Common myeloid progenitor, CD34-positive (primary cell): ENCODE measurements at regions not wholly inside any gene's neighbourhood (a gene's known extent, or its start where the extent isn't known, plus 50 kb on each side); places are given as distances from the start of the nearest gene placed in this dataset.

ENCODE experiments used
- CTCF ChIA-PET: fragments of 350-600 bp; sonication (Branson Sonifier 250); formaldehyde crosslinking; loops from one replicate; lab custom pipeline; 2021; ENCODE audit warnings: antibody characterized with exemption; lab: Charles Lee
- POLR2A ChIA-PET: fragments of 350-600 bp; sonication (Branson Sonifier 250); formaldehyde crosslinking; loops from one replicate; lab custom pipeline; 2021; ENCODE audit warnings: antibody characterized with exemption; lab: Charles Lee
- DNase-seq, 3 donors: peaks; one replicate each; pipeline versions ENCODE4 v3.0.0 to v3.0.0-alpha.2; 2013
- H3K27ac ChIP-seq, 2 experiments: 1 replicate in 1 of 2; 2 replicates in 1 of 2; pipeline ENCODE4 v1.7.0; 2013; ENCODE audit warnings: inconsistent platforms in 2 of 2, low read length in 2 of 2, mild to moderate bottlenecking in 2 of 2, low read depth in 1 of 2, moderate library complexity in 1 of 2; ENCODE audit not compliant: severe bottlenecking in 2 of 2, insufficient read depth in 1 of 2, poor library complexity in 1 of 2
- H3K27me3 ChIP-seq, 5 experiments: replicated peaks in 2 of 5; 1 replicate in 3 of 5; 2 replicates in 2 of 5; pipeline versions ENCODE4 v1.6.1 to v1.7.0; 2013; ENCODE audit warnings: low read length in 4 of 5, mild to moderate bottlenecking in 2 of 5, moderate library complexity in 2 of 5, inconsistent platforms in 1 of 5; ENCODE audit not compliant: insufficient read depth in 5 of 5, control insufficient read depth in 4 of 5
- H3K36me3 ChIP-seq, 4 experiments: 1 replicate in 2 of 4; 2 replicates in 2 of 4; pipeline versions ENCODE4 v1.6.1 to v1.7.0; 2013; ENCODE audit warnings: low read length in 3 of 4, control low read depth in 1 of 4, mild to moderate bottlenecking in 1 of 4; ENCODE audit not compliant: control insufficient read depth in 4 of 4, insufficient read depth in 4 of 4
- H3K4me1 ChIP-seq, 4 experiments: 1 replicate in 3 of 4; 2 replicates in 1 of 4; pipeline versions ENCODE4 v1.6.1 to v1.7.1; 2013; ENCODE audit warnings: low read length in 3 of 4, mild to moderate bottlenecking in 3 of 4, control low read depth in 1 of 4, inconsistent platforms in 1 of 4, moderate library complexity in 1 of 4; ENCODE audit not compliant: control insufficient read depth in 4 of 4, insufficient read depth in 4 of 4; ENCODE audit errors: control extremely low read depth in 1 of 4
- H3K4me3 ChIP-seq, 7 experiments: 1 replicate in 4 of 7; 2 replicates in 3 of 7; pipeline versions ENCODE4 v1.5.1 to v1.7.0; 2013; ENCODE audit warnings: mild to moderate bottlenecking in 7 of 7, low read length in 6 of 7, moderate library complexity in 6 of 7, inconsistent platforms in 2 of 7, low read depth in 2 of 7, control low read depth in 1 of 7; ENCODE audit not compliant: insufficient read depth in 4 of 7, control insufficient read depth in 1 of 7; ENCODE audit errors: extremely low read depth in 1 of 7
- H3K9me3 ChIP-seq, 5 experiments: 1 replicate in 4 of 5; 2 replicates in 1 of 5; pipeline versions ENCODE4 v1.6.1 to v1.7.1; 2013; ENCODE audit warnings: low read length in 4 of 5, mild to moderate bottlenecking in 2 of 5, inconsistent platforms in 1 of 5, low read depth in 1 of 5, moderate library complexity in 1 of 5; ENCODE audit not compliant: control insufficient read depth in 4 of 5, insufficient read depth in 2 of 5; ENCODE audit errors: control extremely low read depth in 1 of 5
- WGBS: methylation state at CpG from one replicate; pipeline ENCODE4 v1.1.5; 2013; ENCODE audit not compliant: insufficient coverage; 5-methylcytosine and 5-hydroxymethylcytosine counted together

GRCh38 chr2:38192976-38193375, 117.0 kb upstream of the CYP1B1 start:
- peaks cover 8 to 92% (median 34%) of the 10 kb centered on the region in 5 experiments for H3K27me3 ChIP-seq
- H3K4me1 ChIP-seq = peaks cover 0 to 11% (median 3%) of the 10 kb centered on the region in 4 experiments
- WGBS = 0% methylated on average over 1 of the region's 3 CpGs
- CTCF ChIA-PET = interaction anchor here (1.8 kb wide), 1 partner anchor 77 kb away, joined by 4 read pairs; no protein-coding TSS in a partner anchor
- H3K27ac ChIP-seq = no peak overlapping the region
- DNase-seq = peak; percentile 13 to 55 (median 49)
- no peaks in the 10 kb centered on the region for H3K36me3 ChIP-seq
- POLR2A ChIA-PET = no interaction called here
- H3K4me3 ChIP-seq = no peak overlapping the region
- peaks cover 0 to 2% (median 0%) of the 10 kb centered on the region in 5 experiments for H3K9me3 ChIP-seq

DNA sequence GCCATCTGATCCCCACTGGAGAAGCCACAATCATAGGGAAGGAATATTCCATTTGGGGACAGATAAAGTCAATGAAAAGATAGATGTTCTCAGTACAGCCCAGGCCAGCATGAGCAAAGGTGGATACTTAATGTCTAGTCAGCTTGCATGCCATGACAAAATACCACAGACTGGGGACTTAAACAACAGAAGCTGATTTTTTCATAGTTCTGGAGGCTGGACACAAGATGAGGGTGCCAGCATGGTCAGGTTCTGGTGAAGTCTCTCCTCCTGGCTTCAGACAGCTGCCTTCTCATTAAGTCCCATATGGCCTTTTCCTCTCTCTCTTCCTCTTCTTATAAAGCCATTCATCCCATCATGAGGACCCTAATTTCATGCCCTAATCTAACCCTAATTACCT, 116.1 kb upstream of the CYP1B1 start:
- Histone ChIP-seq H3K27me3 (peaks cover 9 to 88% (median 30%) of the 10 kb centered on the region in 5 experiments), H3K4me1 (peaks cover 0 to 11% (median 3%) of the 10 kb centered on the region in 4 experiments), H3K9me3 (peaks cover 0 to 2% (median 0%) of the 10 kb centered on the region in 5 experiments), H3K27ac (no peak overlapping the region), H3K36me3 (no peaks in the 10 kb centered on the region), H3K4me3 (no peak overlapping the region)
- CTCF ChIA-PET = interaction anchor here (1.8 kb wide), 1 partner anchor 76 kb away, joined by 4 read pairs; no protein-coding TSS in a partner anchor
- DNase-seq = no peak
- POLR2A ChIA-PET = no interaction called here

DNA sequence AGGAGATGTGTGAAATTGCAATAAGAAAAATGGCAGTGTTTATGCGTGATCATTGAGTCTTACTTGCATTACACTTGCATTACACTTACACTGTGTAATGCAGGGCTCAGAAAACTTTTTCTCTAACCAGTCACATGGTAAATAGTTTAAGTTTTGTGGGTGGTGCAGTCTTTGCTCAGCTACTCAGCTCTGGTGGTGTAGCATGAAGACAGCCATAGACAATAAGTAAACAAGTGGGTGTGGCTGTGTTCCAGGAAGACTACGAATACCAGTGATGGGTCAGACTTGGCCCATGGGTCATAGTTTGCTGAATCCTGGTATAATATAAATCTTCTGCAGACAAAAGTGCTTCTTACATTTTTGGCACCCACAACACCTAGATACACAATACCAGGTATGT, 115.6 kb upstream of the CYP1B1 start:
- no peak for DNase-seq
- Histone ChIP-seq H3K9me3 (peaks cover 0 to 2% (median 0%) of the 10 kb centered on the region in 5 experiments), H3K27ac (no peak overlapping the region), H3K4me3 (no peak overlapping the region), H3K27me3 (peaks cover 9 to 83% (median 28%) of the 10 kb centered on the region in 5 experiments), H3K36me3 (no peaks in the 10 kb centered on the region), H3K4me1 (peaks cover 0 to 11% (median 3%) of the 10 kb centered on the region in 4 experiments)
- 90% methylated on average over 1 of the region's 2 CpGs for WGBS
- ChIA-PET CTCF (interaction anchor here (1.8 kb wide), 1 partner anchor 76 kb away, joined by 4 read pairs; no protein-coding TSS in a partner anchor), POLR2A (no interaction called here)

GRCh38 chr2:38190542-38191218, 114.7 kb upstream of the CYP1B1 start:
- H3K27ac ChIP-seq = no peak overlapping the region
- DNase-seq = peak in 1 of 3 donors; percentile 12

GRCh38 chr2:38187541-38188011, 111.6 kb upstream of the CYP1B1 start:
- WGBS = 98% methylated on average over 5 of the region's 5 CpGs
- Histone ChIP-seq H3K27me3 (peaks cover 2 to 78% (median 14%) of the 10 kb centered on the region in 5 experiments), H3K4me3 (no peak overlapping the region), H3K27ac (no peak overlapping the region), H3K4me1 (peaks cover 0 to 14% (median 0%) of the 10 kb centered on the region in 4 experiments), H3K9me3 (peaks cover 0 to 4% (median 0%) of the 10 kb centered on the region in 5 experiments), H3K36me3 (no peaks in the 10 kb centered on the region)
- CTCF ChIA-PET = no interaction called here
- DNase-seq = no peak
- POLR2A ChIA-PET = no interaction called here

More at GRCh38 chr2:38190542-38191218, 114.7 kb upstream of the CYP1B1 start:
- ChIA-PET POLR2A (no interaction called here), CTCF (no interaction called here)
- H3K9me3 ChIP-seq = peaks cover 0 to 3% (median 0%) of the 10 kb centered on the region in 5 experiments
- H3K4me1 ChIP-seq = peaks cover 0 to 11% (median 3%) of the 10 kb centered on the region in 4 experiments
- 100% methylated on average over 2 of the region's 3 CpGs for WGBS
- H3K27me3 ChIP-seq = peaks cover 9 to 80% (median 25%) of the 10 kb centered on the region in 5 experiments
- H3K36me3 ChIP-seq = no peaks in the 10 kb centered on the region
- no peak overlapping the region for H3K4me3 ChIP-seq

GRCh38 chr2:38185012-38185491, 109.1 kb upstream of the CYP1B1 start:
- CTCF ChIA-PET = no interaction called here

More at GRCh38 chr2:38185012-38185491, 109.1 kb upstream of the CYP1B1 start:
- peaks cover 5 to 65% (median 13%) of the 10 kb centered on the region in 5 experiments for H3K27me3 ChIP-seq
- WGBS = no CpG with 5 or more reads among the region's 1 CpG
- H3K36me3 ChIP-seq = no peaks in the 10 kb centered on the region
- no peak overlapping the region for H3K4me3 ChIP-seq
- POLR2A ChIA-PET = no interaction called here
- DNase-seq = no peak
- peaks cover 0 to 8% (median 0%) of the 10 kb centered on the region in 4 experiments for H3K4me1 ChIP-seq
- peaks cover 0 to 7% (median 0%) of the 10 kb centered on the region in 5 experiments for H3K9me3 ChIP-seq
- H3K27ac ChIP-seq = no peak overlapping the region
